Inferior parietal cortex (tissue), 1 donor: ENCODE measurements at regions not wholly inside any gene's neighbourhood (a gene's known extent, or its start where the extent isn't known, plus 50 kb on each side); places are given as distances from the start of the nearest gene placed in this dataset.

Experiments used
- DNase-seq: peaks from one replicate; pipeline ENCODE4 v3.0.0-alpha.2; 2016; ENCODE audit errors: extremely low spot score

DNA sequence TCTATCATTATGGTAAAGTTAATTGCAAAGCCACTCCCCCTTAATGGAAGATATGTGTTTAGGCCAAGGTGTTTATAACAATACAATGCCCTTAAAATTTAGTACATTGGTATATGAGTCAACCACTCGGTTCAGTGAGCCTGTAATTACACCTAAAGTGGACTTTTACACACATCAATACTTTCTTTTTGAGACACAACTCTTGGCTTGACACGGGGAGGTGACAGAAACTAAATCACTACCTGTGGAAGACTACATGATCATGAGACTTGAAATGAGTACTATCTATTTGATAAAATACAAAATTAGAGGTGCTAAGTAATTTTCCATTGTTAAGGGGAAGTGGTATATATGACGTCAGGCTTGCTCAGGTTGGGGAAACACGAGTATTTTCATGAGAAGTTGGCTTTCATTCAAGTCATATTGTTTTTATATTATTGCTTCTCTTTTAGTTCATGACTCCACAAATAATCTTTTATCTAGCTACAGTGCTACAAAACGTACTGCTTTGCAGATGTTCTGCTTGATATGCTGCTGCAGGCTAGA, 918.3 kb downstream of the ARAP2 start:
- no peak for DNase-seq

DNA sequence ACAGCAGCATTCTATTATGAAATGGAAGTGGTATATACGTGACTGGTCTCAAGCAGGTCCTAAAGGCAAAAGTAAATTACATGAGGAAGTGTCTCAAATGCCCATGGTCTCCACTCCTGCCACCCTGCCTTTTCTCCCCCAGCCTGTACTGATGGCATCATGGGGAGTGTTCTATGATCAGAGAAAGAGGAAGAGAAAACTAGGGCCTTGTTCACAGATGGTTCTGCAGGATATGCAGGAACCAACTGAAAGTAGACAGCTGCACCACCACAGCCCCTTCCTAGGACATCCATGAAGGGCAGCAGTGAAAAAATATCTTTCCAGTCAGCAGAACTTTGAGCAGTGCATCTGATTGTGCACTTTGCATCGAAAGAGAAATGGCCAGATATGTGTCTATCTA, 901.5 kb downstream of the ARAP2 start:
- DNase-seq: no peak

DNA sequence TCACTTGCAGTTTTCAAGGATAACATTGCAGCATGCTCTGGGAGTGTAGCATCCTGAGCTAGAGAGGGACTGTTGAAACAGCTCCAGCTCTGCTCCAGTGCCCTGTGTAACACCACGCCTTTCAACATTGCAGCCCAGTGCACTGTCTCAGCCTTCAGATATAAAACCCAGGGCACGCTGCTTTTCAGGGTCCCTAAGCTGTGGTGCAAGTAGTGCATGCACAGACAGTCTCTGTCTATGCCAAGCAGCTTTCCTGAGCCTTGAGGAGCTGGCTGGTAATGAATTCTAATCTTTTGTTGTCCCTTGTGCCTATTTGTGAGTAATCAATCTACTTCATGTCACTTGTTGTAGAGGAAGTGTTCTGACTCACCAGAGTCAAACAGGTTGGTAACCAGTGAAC, 897.0 kb downstream of the ARAP2 start:
- DNase-seq: no peak

DNA sequence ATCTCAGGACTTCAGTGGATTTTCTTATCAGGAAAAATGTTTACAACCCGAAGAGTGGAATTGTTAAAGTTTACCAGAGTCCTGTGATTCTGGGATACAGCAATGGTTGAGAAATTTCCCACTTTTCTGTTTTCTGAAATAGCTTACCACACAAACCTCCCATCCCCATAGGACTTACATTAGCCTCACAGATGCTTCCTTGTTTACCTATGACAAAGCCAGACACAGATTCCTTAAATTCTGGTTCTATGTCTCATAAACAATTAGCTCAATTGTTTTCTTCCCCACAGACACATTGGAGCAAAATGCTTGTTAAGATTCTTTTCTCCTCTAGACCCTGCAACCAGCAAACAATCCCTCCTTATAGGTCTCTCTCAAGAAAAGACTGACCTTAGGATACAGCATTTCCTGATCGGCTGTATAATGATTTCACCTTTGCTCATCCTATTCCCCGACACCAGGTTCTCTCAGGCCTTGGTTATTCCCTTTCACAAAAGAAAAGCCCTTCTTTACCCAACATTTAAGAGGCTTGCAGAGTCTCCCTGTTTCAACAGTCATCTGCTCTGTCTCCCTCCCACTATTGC, 886.2 kb downstream of the ARAP2 start:
- DNase-seq: no peak

DNA sequence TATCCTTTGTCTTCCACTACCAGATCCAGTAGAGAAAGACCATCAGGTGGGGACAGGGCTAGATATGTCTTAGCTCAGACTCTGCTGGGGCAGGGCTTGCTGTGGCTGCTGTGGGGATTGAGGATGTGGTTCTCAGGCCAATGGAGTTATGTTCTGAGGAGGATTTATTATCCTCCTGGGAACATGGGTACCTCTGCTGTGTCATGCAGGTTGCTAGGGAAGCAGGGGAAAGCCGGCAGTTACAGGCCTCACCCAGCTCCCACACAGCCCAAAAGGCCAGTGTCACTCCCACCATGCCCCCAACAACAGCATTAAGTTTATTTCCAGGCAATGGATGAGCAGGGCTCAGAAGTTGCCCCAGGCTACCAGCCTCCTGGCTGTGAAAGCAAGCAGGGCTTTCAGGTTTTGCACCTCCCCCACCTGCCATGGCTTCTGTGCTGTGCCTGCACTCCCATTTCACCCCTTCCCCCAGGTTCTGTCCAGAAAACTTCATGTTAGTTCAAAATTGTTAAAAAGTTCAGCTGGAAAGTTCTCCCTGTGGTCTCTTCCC, 879.9 kb downstream of the ARAP2 start:
- DNase-seq: no peak

DNA sequence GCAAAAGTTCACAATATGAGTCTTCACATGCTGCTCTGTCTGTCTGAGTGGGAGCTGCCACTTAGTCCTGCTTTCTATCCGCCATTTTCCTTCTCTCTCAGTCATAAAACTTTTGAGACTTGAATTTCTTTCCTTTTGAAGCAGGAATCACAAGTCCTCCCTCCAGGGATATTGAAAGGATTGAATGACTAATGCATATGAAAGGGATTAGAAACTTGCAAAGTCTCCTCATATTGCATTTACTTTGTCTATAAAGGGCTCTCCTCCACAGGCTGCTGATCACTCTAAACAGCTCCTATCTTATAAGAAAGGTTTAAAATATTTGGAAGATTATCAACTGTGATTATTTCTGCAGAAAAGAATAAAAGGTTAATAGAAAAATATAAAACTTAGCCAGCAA, 879.1 kb downstream of the ARAP2 start:
- DNase-seq: no peak

DNA sequence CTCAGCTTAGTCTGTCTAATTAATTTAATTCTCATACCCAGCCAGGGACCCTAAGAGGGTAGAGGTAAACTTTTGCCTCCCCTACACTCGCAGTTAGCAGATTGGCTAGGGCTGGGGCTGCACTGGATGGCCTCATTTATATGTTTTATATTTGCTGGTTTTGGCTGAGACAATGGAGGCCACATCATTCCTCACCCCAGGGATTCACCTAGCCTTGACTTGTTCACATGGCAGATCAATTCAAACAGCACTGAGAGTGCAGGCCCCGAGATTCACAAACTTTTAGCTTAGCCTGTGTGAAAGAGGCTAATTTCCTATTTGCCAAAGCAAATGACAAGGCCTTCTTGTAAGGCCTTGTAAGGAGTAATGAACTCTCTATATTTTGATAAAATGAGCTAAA, 844.4 kb downstream of the ARAP2 start:
- DNase-seq: no peak

DNA sequence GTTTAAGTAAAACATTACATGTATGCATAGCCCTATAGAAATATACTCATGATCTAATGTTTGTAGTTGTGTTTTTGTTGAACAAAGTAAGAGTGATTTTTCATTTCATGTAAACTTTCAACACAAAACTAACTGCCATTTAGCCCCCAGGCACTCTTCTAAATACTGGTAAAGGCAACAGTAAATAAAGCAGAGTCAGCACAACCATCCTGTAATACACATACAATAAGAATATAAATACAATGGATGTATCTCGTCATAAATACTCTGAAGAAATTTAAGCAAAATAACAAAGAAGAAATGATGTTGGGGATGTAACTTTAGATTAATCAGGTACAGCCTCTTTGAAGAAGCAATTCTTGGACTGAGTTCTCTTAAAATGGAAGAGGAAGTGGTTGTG, 821.2 kb downstream of the ARAP2 start:
- DNase-seq: no peak

DNA sequence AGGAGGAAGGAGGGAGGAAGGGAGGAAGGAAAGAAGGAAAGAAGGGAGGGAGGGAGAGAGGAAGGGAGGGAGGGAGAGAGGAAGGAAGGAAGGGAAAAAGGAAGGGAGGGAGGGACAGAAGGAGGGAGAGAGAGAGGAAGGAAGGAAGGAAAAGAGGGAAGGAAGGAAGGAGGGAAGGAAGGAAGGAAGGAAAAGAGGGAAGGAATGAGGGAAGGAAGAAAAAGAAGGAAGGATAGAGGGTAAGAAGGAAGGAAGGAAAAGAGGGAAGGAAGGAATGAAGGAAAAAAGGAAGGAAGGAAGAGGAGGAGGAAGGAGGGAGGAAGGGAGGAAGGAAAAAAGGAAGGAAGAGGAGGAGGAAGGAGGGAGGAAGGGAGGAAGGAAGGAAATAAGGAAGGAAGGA, 796.8 kb downstream of the ARAP2 start:
- no peak for DNase-seq

DNA sequence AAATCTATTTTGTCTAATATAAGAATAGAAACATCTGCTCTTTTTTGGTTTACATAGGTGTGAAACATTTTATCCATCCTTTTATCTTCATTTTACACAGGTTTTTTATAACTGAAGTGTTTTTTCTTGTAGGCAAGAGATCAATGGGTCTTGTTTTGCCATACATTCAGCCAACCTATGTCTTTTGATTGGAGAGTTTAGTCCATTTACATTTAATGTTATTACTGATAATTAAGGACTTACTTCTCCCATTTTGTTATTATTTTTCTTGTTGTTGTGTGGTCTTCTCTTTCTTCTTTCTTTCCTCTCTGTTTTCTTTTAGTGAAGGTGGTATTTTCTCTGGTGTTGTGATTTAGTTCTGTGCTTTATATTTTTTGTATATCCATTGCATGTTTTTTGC, 785.3 kb downstream of the ARAP2 start:
- no peak for DNase-seq

DNA sequence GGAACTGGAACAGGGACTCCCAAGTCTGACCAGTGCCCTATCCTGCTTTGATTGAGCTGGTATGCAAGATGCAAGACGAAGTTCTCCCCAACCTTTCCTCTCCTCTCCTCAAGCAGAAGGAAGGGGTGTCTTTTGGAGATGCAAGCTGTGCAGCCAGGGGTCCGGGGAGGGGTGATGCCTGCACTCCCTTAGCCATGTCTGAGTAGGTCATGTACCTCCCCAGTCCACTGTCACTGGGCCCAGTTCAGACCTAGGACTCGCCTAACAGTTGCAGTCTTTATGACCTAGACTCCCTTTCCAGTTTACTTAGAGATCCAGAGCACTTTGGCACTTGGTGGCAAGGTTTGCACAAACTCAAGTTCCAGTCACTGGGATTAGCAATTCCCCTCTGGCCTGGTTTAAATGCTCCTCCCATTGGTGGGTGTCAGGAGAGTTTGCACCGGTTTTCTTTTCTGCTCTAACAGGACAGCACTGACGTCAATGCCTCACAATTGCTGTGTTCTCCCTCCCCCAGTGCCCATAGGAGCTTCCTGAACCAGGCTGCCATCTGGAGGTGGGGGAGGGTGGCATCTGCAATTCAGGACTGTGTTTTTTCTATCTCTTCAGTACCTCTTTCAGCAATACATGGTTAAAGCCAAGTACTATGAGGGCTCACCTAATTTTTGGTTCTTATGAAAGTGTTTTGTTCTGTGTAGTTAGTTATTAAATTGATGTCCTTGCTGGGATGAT, 782.2 kb downstream of the ARAP2 start:
- DNase-seq: no peak

DNA sequence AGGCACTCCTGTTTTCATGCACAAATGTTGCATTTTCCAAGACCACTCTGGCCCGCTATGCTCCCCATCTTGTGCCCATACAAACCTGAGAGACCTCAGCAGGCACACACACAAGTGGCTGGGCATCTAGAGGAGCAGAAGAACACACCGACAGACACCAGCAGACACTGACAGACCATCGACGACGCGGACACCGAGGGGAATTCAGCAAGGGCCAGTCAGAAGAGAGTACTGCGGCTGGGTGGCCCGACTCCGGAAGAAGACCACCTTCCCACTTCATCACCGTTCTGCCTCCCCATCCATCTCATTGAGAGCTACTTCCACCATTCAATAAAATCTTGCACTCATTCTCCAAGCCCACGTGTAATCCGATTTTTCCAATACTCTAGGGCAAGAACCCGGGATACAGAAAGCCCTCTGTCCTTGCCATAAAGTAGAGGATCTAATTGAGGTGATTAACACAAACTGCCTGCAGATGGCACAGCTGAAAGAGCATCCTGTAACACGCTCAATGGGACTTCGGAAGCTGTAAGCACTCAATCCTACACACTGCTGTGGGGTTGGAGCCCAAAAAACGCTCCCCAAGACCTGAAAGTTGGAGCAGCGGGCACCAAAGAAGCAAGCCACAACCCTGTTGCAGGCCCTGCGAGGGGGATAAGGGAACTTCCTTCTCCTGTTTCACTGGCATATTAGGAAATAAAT, 780.9 kb downstream of the ARAP2 start:
- no peak for DNase-seq

DNA sequence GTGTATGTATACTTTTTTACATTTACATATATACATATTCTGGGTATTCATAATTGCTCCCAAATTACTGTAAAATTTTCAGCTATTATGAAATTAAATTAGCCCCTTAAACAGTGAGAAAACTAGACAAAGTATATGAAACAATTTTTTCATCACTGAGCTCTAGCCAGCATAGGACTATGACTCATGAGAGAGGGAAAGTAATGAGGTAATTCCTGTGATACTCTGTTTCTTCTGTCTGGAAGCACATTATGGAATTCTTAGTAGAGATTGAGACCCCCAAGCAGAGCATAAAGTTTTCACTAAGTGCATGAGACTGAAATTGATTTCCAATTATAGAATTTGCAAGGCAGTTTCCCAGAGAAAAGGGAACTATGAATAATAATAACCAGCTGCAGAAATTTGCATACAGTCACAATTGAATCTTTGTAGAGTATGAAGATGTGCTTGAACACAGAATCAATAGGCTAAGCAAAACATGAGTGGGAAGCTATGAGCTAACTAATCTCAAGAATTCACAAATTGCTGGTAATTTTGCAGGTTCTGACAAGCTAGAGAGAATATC, 779.3 kb downstream of the ARAP2 start:
- DNase-seq: peak; percentile 49

DNA sequence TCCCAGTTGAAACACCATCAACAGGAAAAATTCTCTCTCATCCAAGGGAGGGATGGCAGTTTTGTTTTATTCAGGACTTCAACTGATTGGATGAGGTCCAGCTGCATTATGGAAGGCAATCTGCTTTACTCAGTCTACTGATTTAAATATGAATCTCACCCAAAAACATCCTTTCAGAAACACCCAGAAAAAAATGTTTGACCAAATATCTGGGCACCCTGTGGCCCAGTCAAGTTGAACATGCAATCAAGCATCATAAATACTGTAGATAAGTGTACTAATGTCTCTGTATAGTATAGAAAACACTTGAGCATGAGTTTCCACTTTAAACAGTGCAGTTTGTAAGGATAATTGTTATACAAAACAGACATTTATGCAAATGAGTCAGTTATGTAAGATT, 753.2 kb downstream of the ARAP2 start:
- no peak for DNase-seq

DNA sequence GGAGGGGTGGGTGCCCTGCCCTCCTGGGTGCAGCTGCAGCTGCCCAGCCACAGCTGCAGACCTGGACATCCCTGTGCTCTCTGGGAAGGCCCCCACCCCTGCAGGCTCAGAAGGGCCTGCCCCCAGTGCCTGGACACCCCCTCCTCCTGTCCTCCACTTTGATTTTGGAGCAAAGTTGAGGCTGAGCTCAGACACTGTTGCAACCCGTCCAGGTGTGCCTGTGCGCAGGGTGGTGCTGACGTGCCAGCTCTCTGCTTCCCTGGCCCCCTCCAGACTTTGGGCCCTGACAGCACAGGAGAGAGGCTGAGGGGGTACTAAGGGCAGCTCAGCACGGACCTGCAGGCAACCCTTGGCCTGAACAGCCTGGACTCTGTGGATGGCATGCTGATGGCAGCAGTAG, 750.3 kb downstream of the ARAP2 start:
- no peak for DNase-seq

DNA sequence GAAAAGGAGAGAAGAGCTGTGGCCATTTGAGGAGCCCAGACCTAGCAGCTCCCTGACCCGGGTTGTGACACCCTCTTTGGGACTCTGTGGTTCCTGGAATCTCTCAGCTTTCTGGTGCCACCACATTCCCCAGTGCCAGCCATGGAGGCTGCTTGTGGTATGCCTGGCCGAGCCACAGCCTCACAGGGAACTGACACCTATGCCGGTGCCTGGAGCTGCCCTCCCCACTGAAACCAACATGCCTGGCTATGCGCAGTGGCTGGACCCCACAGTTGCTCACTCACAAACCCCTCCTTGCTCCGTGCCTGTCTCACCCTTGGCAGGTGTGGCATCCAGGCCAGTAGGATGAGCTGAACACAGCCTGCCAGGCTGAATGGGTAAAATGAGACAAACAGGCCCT, 749.4 kb downstream of the ARAP2 start:
- no peak for DNase-seq

DNA sequence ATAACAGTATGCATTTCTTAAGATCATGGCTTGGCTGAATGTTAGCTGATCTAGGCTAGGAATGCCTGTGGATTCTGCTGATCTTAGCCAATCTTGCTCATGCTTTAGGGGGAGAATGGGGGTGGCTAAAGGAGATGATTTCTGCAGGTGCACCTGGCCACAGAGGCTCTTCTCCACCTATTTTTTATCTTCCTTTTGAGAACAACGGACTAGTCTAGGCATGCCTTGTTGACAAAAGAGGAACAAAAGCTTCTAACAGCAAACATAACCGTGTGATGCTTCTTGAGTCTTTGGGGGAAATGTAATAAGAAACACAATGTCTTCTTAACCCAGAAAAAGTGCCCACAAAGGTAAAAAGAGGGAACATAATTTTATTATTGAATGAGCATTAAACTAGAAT, 743.5 kb downstream of the ARAP2 start:
- DNase-seq: no peak

DNA sequence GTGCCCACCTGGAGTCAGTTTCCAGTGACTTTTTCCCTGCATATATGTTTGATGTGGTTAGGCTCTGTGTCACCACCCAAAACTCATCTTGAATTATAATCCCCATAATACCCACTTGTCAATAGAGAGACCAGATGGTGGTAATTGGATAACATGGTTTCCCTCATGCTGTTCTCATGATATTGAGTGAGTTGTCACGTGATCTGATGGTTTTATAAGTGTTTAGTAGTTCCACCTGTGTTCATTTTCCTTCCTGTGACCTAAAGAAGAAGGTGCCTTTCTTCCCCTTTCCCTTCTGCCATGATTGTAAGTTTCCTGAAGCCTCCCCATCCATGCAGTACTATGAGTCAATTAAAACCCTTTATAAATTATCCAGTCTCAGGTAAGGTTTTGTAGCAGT, 740.9 kb downstream of the ARAP2 start:
- no peak for DNase-seq

DNA sequence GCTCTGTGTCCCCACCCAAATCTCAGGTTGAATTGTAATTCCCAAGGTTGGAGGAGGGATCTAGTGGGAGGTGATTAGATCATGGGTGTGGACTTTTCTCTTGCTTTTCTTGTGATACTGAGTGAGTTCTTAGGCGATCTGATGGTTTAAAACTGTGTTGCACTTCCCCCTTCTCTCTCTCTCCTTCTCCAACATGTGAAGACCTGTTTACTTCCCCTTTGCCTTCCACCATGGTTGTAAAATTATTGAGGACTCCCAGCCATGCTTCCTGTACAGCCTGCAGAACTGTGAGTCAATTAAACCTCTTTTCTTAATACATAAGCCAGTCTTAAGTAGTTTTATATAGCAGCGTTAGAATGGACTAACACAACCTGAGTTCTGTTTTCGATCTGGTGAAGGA, 738.2 kb downstream of the ARAP2 start:
- DNase-seq: no peak

DNA sequence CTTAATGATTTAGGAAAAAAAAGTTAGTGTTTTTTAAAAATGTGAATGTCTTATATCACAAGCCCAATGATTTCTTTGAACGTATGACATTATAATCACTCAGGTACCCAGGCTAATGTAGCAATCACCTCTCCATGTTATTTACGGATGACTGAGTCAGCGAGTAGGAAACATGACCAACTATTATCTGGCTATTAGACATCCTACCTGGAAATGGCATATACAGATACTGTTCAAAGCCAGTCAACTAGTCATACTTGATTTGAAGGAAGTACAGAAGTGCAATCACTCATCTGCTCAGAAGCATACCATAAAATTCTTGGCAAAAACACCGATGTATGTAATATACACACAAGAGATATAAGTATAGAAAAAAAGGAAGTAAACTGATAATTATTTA, 732.5 kb downstream of the ARAP2 start:
- DNase-seq: no peak

DNA sequence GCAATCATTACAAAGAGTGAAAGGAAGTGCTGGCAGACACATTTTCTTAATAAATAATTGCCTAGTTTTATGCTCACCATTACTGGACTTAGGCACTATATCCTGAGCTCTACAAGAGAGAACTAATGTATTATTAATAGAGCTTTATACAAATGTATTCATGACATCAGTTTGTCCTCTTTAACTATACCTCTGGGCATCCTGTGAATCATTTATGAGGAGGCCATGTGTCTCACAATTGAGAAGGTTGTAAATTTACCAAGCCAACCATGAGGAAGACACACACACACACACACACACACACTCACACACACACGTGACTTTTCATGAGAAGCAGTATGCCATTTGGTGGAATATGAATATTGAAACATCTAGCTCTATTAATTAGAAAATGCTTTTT, 728.2 kb downstream of the ARAP2 start:
- DNase-seq: no peak

DNA sequence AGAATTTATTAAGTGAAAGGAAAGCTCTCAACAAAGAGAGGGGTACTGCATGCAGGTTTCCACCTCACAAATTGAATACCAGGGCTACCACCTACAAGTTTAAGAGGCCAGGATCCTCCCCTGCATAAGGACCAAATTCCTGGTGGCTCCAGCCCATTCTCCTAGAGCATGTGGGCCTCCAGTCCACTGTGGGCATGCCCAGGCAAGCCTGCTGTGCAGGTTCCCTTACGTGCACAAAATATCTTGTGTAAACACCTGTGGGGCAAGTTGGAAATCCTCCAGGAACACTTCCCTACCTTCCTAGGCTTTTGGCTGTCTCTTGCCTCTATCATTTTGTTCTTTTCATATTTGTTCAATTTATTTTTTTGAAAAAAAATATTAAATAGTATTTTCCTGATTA, 724.3 kb downstream of the ARAP2 start:
- DNase-seq: no peak
